LNCaP clone FGC (cell line): ENCODE measurements at regions not wholly inside any gene's neighbourhood (a gene's known extent, or its start where the extent isn't known, plus 50 kb on each side); places are given as distances from the start of the nearest gene placed in this dataset.

Experiments used
- DNase-seq: peaks from one replicate; pipeline ENCODE4 v3.0.0-alpha.2; 2011; ENCODE audit warnings: low read depth
- H3K4me3 ChIP-seq: 2 replicates; pipeline ENCODE4 v1.5.1; 2011; ENCODE audit warnings: mild to moderate bottlenecking, low read depth, low read length, control low read depth
- CTCF ChIP-seq: IDR thresholded peaks from 2 replicates; pipeline ENCODE4 v1.5.1; 2012; ENCODE audit warnings: mild to moderate bottlenecking; ENCODE audit not compliant: control insufficient read depth, insufficient read depth; ENCODE audit errors: extremely low read depth

DNA sequence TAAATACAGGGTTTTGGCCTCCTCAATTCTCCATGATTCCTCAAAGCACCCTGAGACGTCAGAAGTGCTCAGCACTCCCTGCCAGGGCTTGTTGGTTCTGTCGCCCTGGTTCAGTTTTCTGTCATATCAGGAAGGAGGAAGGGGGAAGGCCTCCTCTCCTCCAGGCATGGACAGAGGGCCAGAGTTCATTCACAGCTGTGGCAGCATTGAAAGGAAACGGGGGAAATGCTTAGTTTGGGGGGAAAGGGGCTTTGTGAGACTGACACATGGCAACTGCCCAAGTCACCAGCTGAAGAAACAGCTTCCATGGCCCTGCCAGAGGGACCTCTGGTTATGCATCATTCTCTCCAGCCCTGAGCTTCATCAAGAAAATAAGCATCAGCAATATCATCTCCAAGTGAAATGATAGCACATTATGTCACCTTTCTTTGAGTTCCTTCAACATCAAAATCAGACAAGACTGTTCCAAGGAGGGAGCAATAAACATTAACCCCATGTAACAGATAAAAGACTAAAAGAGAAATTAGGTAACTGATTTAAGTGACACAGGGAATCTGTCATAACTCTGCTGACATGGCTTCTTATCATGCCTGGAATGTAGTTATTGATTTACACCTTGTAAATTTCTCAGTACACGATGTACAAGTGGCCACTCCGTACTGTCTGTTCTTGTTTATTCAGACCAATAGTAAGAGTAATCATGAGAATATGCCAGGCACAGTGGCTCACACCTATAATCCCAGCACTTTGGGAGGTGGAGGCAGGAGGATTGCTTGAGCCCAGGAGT lies 103.2 kb upstream of the SLC25A33 start:
- no peak for TF ChIP-seq CTCF
- DNase-seq = peak; percentile 98
- H3K4me3 ChIP-seq = no peak overlapping the region

GRCh38 chr1:9437961-9438430 lies 101.3 kb upstream of the SLC25A33 start:
- H3K4me3 ChIP-seq = no peak overlapping the region
- TF ChIP-seq CTCF = no peak
- no peak for DNase-seq

GRCh38 chr1:9438431-9439073 lies 100.7 kb upstream of the SLC25A33 start:
- no peak for TF ChIP-seq CTCF
- DNase-seq = no peak

GRCh38 chr1:9439074-9439761 lies 100.0 kb upstream of the SLC25A33 start:
- H3K4me3 ChIP-seq = no peak overlapping the region
- no peak for DNase-seq
- no peak for TF ChIP-seq CTCF

More at GRCh38 chr1:9438431-9439073, 100.7 kb upstream of the SLC25A33 start:
- H3K4me3 ChIP-seq = no peak overlapping the region

GRCh38 chr1:9440261-9440660 lies 99.0 kb upstream of the SLC25A33 start:
- TF ChIP-seq CTCF = no peak
- DNase-seq = no peak
- H3K4me3 ChIP-seq = no peak overlapping the region

- H3K4me3 ChIP-seq = no peak overlapping the region
- no peak for DNase-seq
- no peak for TF ChIP-seq CTCF
These were observed 98.5 kb upstream of the SLC25A33 start for GRCh38 chr1:9440763-9441194.
